ENCODE measurements at regions not wholly inside any gene's neighbourhood (a gene's known extent, or its start where the extent isn't known, plus 50 kb on each side); places are given as distances from the start of the nearest gene placed in this dataset.

GRCh38 chr14:23899788-23900187, 53.8 kb upstream of the DHRS4 start:
- no peak for FAIRE-seq

GRCh38 chr14:23903442-23903841, 50.1 kb upstream of the DHRS4 start:
- FAIRE-seq, result no peak

All from colon (tissue), 2 donors.